ENCODE measurements at regions not wholly inside any gene's neighbourhood (a gene's known extent, or its start where the extent isn't known, plus 50 kb on each side); places are given as distances from the start of the nearest gene placed in this dataset.

GRCh38 chr21:15306271-15306670 is 241.5 kb upstream of the NRIP1 start:
- ATAC-seq, result no peak
- TF ChIP-seq, protein P1, sequence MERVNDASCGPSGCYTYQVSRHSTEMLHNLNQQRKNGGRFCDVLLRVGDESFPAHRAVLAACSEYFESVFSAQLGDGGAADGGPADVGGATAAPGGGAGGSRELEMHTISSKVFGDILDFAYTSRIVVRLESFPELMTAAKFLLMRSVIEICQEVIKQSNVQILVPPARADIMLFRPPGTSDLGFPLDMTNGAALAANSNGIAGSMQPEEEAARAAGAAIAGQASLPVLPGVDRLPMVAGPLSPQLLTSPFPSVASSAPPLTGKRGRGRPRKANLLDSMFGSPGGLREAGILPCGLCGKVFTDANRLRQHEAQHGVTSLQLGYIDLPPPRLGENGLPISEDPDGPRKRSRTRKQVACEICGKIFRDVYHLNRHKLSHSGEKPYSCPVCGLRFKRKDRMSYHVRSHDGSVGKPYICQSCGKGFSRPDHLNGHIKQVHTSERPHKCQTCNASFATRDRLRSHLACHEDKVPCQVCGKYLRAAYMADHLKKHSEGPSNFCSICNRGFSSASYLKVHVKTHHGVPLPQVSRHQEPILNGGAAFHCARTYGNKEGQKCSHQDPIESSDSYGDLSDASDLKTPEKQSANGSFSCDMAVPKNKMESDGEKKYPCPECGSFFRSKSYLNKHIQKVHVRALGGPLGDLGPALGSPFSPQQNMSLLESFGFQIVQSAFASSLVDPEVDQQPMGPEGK (CRISPR knock-in tag; IDR thresholded peaks at IDR 0.05; ENCODE audit: borderline replicate concordance), result no peak
- TF ChIP-seq TCF4 (CRISPR knock-in tag; IDR thresholded peaks at IDR 0.05; ENCODE audit: borderline replicate concordance), result no peak
- TF ChIP-seq ZFP30 (CRISPR knock-in tag; IDR thresholded peaks at IDR 0.05), result no peak
- no peak for TF ChIP-seq ZNF8 (CRISPR knock-in tag; IDR thresholded peaks at IDR 0.05)
- TF ChIP-seq CREB5 (CRISPR knock-in tag; IDR thresholded peaks at IDR 0.05; ENCODE audit: low read depth), result no peak
- TF ChIP-seq ARNTL (CRISPR knock-in tag; IDR thresholded peaks at IDR 0.05; ENCODE audit: borderline replicate concordance, low read depth), result no peak
- no peak for TF ChIP-seq PPARA (CRISPR knock-in tag; IDR thresholded peaks at IDR 0.05; ENCODE audit: borderline replicate concordance)
- no peak for TF ChIP-seq ZNF565 (CRISPR knock-in tag; conservative IDR thresholded peaks at IDR 0.05; ENCODE audit: low read depth)
- TF ChIP-seq TOX (CRISPR knock-in tag; IDR thresholded peaks at IDR 0.05; ENCODE audit: borderline replicate concordance), result no peak
- no peak for TF ChIP-seq ISL1 (CRISPR knock-in tag; IDR thresholded peaks at IDR 0.05)
- TF ChIP-seq GLIS3 (CRISPR knock-in tag; IDR thresholded peaks at IDR 0.05), result no peak
- TF ChIP-seq ZC3H10 (CRISPR knock-in tag; IDR thresholded peaks at IDR 0.05), result no peak
- no peak for TF ChIP-seq ESRRG (CRISPR knock-in tag; IDR thresholded peaks at IDR 0.05)
- no peak for TF ChIP-seq SNAI2 (CRISPR knock-in tag; IDR thresholded peaks at IDR 0.05)
- TF ChIP-seq OSR1 (CRISPR knock-in tag; IDR thresholded peaks at IDR 0.05), result no peak

DNA sequence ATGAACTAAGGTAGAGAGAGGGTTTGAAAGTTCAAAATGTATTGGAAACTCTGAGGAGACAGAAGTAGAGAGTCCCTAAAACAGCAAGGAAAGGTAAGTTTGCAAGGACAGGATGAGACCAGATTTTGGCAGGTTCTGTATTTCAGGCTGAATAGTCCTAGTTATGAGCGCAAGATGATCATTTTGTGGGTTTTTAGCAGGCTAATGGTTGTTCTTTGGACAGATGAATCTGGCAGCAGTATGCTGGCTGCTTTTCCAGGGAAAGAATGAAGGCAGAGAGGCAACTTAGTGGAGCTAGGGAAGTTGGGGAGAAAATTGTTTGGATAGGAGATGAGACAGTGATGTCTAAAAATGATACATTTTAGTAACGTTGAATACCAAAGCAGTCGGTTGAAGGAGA is 243.5 kb upstream of the NRIP1 start:
- no peak for TF ChIP-seq ESRRG (CRISPR knock-in tag; IDR thresholded peaks at IDR 0.05)
- no peak for TF ChIP-seq TSHZ2 (CRISPR knock-in tag; IDR thresholded peaks at IDR 0.05)
- TF ChIP-seq TOX (CRISPR knock-in tag; IDR thresholded peaks at IDR 0.05; ENCODE audit: borderline replicate concordance), result no peak
- ATAC-seq, result no peak

DNA sequence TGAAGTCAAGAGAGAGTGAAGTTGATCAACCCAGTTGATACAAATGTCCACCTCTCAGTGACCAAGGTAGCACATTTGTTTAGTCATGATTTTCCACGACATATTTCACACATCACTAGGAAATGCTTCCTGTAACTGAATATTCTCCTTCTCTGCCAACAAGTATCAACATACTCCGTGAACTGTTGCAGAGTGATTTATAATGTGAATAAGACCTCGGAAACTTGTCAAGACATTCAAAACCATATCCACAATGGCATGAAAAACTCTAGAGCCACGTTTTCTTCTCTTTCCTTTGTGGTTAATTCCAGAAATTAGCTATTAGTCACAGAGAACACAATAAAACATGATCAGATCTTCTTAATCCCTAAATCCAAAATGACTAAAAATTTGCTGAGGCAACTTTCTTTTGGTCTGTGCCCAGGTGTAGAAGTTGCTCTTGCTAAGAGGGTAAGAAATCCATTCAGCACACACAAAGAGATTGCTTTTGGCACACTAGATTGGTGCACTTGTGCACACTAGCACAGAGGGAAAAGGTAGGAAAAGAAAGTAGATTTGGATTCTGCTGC is 244.3 kb upstream of the NRIP1 start:
- ATAC-seq, result no peak
- TF ChIP-seq ISL1 (CRISPR knock-in tag; IDR thresholded peaks at IDR 0.05) (no peak), ZFP30 (CRISPR knock-in tag; IDR thresholded peaks at IDR 0.05) (no peak), ZC3H10 (CRISPR knock-in tag; IDR thresholded peaks at IDR 0.05) (no peak), ZNF565 (CRISPR knock-in tag; conservative IDR thresholded peaks at IDR 0.05; ENCODE audit: low read depth) (no peak), TOX (CRISPR knock-in tag; IDR thresholded peaks at IDR 0.05; ENCODE audit: borderline replicate concordance) (no peak)

DNA sequence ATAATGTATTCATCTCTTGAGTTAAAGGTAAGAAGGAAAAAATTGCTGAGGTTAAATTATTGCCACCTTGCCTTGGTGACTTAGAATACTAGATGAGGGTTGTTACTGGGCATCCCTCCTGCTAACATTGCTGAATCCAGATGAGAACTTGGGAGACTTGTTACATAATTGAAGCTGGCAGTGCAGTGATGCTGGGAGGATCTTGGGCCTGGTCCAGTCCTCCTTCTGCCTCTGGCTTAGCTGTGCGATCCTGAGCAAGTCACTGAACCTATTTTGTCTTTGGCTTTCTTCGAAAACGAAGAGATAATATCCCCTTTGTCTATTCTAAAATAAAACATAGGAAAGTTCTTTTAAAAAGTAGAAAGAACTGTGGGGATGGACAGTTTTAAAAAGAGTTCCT is 244.9 kb upstream of the NRIP1 start:
- TF ChIP-seq POU6F1 (CRISPR knock-in tag; IDR thresholded peaks at IDR 0.05; ENCODE audit: borderline replicate concordance, low read depth) (no peak), CREB5 (CRISPR knock-in tag; IDR thresholded peaks at IDR 0.05; ENCODE audit: low read depth) (no peak), ARNTL (CRISPR knock-in tag; IDR thresholded peaks at IDR 0.05; ENCODE audit: borderline replicate concordance, low read depth) (no peak), ISL1 (CRISPR knock-in tag; IDR thresholded peaks at IDR 0.05) (no peak), ZC3H10 (CRISPR knock-in tag; IDR thresholded peaks at IDR 0.05) (no peak), SNAI2 (CRISPR knock-in tag; IDR thresholded peaks at IDR 0.05) (no peak), ZNF70 (CRISPR knock-in tag; IDR thresholded peaks at IDR 0.05) (no peak), ZFP3 (CRISPR knock-in tag; IDR thresholded peaks at IDR 0.05) (no peak), PPARA (CRISPR knock-in tag; IDR thresholded peaks at IDR 0.05; ENCODE audit: borderline replicate concordance) (no peak), ZNF565 (CRISPR knock-in tag; conservative IDR thresholded peaks at IDR 0.05; ENCODE audit: low read depth) (no peak)
- TF ChIP-seq, protein P1 (CRISPR knock-in tag; IDR thresholded peaks at IDR 0.05; ENCODE audit: borderline replicate concordance), result no peak
- TF ChIP-seq, protein P2, sequence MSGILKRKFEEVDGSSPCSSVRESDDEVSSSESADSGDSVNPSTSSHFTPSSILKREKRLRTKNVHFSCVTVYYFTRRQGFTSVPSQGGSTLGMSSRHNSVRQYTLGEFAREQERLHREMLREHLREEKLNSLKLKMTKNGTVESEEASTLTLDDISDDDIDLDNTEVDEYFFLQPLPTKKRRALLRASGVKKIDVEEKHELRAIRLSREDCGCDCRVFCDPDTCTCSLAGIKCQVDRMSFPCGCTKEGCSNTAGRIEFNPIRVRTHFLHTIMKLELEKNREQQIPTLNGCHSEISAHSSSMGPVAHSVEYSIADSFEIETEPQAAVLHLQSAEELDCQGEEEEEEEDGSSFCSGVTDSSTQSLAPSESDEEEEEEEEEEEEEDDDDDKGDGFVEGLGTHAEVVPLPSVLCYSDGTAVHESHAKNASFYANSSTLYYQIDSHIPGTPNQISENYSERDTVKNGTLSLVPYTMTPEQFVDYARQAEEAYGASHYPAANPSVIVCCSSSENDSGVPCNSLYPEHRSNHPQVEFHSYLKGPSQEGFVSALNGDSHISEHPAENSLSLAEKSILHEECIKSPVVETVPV (CRISPR knock-in tag; IDR thresholded peaks at IDR 0.05), result no peak
- no peak for ATAC-seq

Data from SK-N-SH treated with all-trans-retinoic acid at 6 μM for 48 hours (cell line).